NCI-H2196 (cell line): ENCODE measurements at regions not wholly inside any gene's neighbourhood (a gene's known extent, or its start where the extent isn't known, plus 50 kb on each side); places are given as distances from the start of the nearest gene placed in this dataset.
"Not testable (repeated sequence)": the region's sequence is repeated elsewhere in the genome, so short reads cannot be mapped to it uniquely, and the experiment has no call there.

Experiments used
- DNase-seq: peaks from one replicate; lab custom pipeline; 2025; ENCODE audit not compliant: unreplicated experiment; lab: John Stamatoyannopoulos, UW

GRCh38 chr3:5465183-5465582, 277.7 kb downstream of the EDEM1 start:
- DNase-seq = no peak

GRCh38 chr3:5466065-5466464, 278.6 kb downstream of the EDEM1 start:
- DNase-seq = no peak

- DNase-seq = no peak
Measured at GRCh38 chr3:5466717-5467116, 279.2 kb downstream of the EDEM1 start.

- DNase-seq = no peak
Measured at GRCh38 chr3:5473471-5473870, 286.0 kb downstream of the EDEM1 start.

- no peak for DNase-seq
Measured at GRCh38 chr3:5476403-5476802, 288.9 kb downstream of the EDEM1 start.

GRCh38 chr3:5479229-5479799, 291.8 kb downstream of the EDEM1 start:
- DNase-seq = no peak

- no peak for DNase-seq
Measured at GRCh38 chr3:5480190-5480589, 292.7 kb downstream of the EDEM1 start.

GRCh38 chr3:5485427-5485826, 297.9 kb downstream of the EDEM1 start:
- DNase-seq = no peak

- DNase-seq = no peak
Measured at GRCh38 chr3:5488771-5489170, 301.3 kb downstream of the EDEM1 start.

GRCh38 chr3:5489536-5489935, 302.0 kb downstream of the EDEM1 start:
- no peak for DNase-seq

GRCh38 chr3:5494905-5495519, 307.5 kb downstream of the EDEM1 start:
- DNase-seq = no peak

- DNase-seq = no peak
Measured at GRCh38 chr3:5497497-5497896, 310.0 kb downstream of the EDEM1 start.

GRCh38 chr3:5498981-5499380, 311.5 kb downstream of the EDEM1 start:
- no peak for DNase-seq

GRCh38 chr3:5499404-5499803, 311.9 kb downstream of the EDEM1 start:
- DNase-seq = no peak

GRCh38 chr3:5503136-5503535, 315.6 kb downstream of the EDEM1 start:
- no peak for DNase-seq

GRCh38 chr3:5504135-5504534, 316.6 kb downstream of the EDEM1 start:
- DNase-seq = no peak

- no peak for DNase-seq
Measured at GRCh38 chr3:5505163-5505562, 317.7 kb downstream of the EDEM1 start.

GRCh38 chr3:5505997-5506396, 318.5 kb downstream of the EDEM1 start:
- no peak for DNase-seq

- not testable (repeated sequence) for DNase-seq
Measured at GRCh38 chr3:5508860-5509259, 321.4 kb downstream of the EDEM1 start.

GRCh38 chr3:5510300-5510699, 322.8 kb downstream of the EDEM1 start:
- no peak for DNase-seq

- DNase-seq = no peak
Measured at GRCh38 chr3:5517921-5518320, 330.4 kb downstream of the EDEM1 start.

- DNase-seq = no peak
Measured at GRCh38 chr3:5520237-5520636, 332.7 kb downstream of the EDEM1 start.

GRCh38 chr3:5523125-5523524, 335.6 kb downstream of the EDEM1 start:
- DNase-seq = no peak
